CD4-positive, alpha-beta T cell (primary cell): ENCODE measurements at regions not wholly inside any gene's neighbourhood (a gene's known extent, or its start where the extent isn't known, plus 50 kb on each side); places are given as distances from the start of the nearest gene placed in this dataset.

ENCODE experiments used
- ATAC-seq: fragments of 200-7000 bp; cut with Tn5 transposase; one replicate; pipeline ENCODE4 v1.10.0; 2022; ENCODE audit warnings: mild to moderate bottlenecking; ENCODE audit not compliant: poor library complexity
- CTCF ChIA-PET: fragments of 350-600 bp; sonication (Branson Sonifier 250); formaldehyde crosslinking; loops from one replicate; lab custom pipeline; 2021; ENCODE audit warnings: antibody characterized with exemption, inconsistent platforms; lab: Charles Lee
- POLR2A ChIA-PET: fragments of 350-600 bp; sonication (Branson Sonifier 250); formaldehyde crosslinking; loops from one replicate; lab custom pipeline; 2021; ENCODE audit warnings: antibody characterized with exemption, inconsistent platforms; lab: Charles Lee
- DNase-seq, 14 experiments: peaks; one replicate each; pipeline ENCODE4 v3.0.0-alpha.2; 2013 to 2020; ENCODE audit warnings: mixed read lengths in 2 of 14
- H3K27ac ChIP-seq, 2 donors: one replicate each; pipeline versions ENCODE4 v1.5.1 to v1.7.0; 2013; ENCODE audit warnings: low read length in 2 of 2, low read depth in 1 of 2, mild to moderate bottlenecking in 1 of 2
- H3K27me3 ChIP-seq, 2 experiments: 1 replicate in 1 of 2; 2 replicates in 1 of 2; pipeline versions ENCODE4 v1.6.1 to v1.7.0; 2013; ENCODE audit warnings: low read length in 2 of 2, control low read depth in 1 of 2, mild to moderate bottlenecking in 1 of 2, moderate library complexity in 1 of 2; ENCODE audit not compliant: insufficient read depth in 2 of 2, control insufficient read depth in 1 of 2
- H3K36me3 ChIP-seq: one replicate; pipeline ENCODE4 v1.6.1; 2013; ENCODE audit warnings: low read length, control low read depth; ENCODE audit not compliant: insufficient read depth
- H3K4me1 ChIP-seq: one replicate; pipeline ENCODE4 v1.6.1; 2013; ENCODE audit warnings: low read length, control low read depth; ENCODE audit not compliant: insufficient read depth
- H3K4me3 ChIP-seq: one replicate; pipeline ENCODE4 v1.5.1; 2013; ENCODE audit warnings: mild to moderate bottlenecking, low read length, moderate library complexity
- H3K9me3 ChIP-seq, 2 experiments: 1 replicate in 1 of 2; 2 replicates in 1 of 2; pipeline versions ENCODE4 v1.6.1 to v1.7.0; 2013; ENCODE audit warnings: low read length in 2 of 2, mild to moderate bottlenecking in 2 of 2, control low read depth in 1 of 2, moderate library complexity in 1 of 2; ENCODE audit not compliant: control insufficient read depth in 1 of 2, insufficient read depth in 1 of 2
- H3K27ac Mint-ChIP-seq: one replicate; pipeline ENCODE4 v1.8.0; 2020; ENCODE audit warnings: mixed read lengths
- H3K27me3 Mint-ChIP-seq: one replicate; pipeline ENCODE4 v1.8.0; 2021; ENCODE audit warnings: mixed read lengths
- H3K36me3 Mint-ChIP-seq: one replicate; pipeline ENCODE4 v1.8.0; 2021; ENCODE audit warnings: low read depth, mixed read lengths
- H3K4me1 Mint-ChIP-seq: one replicate; pipeline ENCODE4 v1.8.0; 2021; ENCODE audit warnings: low read depth, mixed read lengths
- H3K4me3 Mint-ChIP-seq: one replicate; pipeline ENCODE4 v1.8.0; 2020; ENCODE audit warnings: mild to moderate bottlenecking, mixed read lengths
- H3K9me3 Mint-ChIP-seq: one replicate; pipeline ENCODE4 v1.8.0; 2020; ENCODE audit warnings: mixed read lengths
- intact Hi-C, 2 experiments: fragments of 100-400 bp; cut with DNase I in 1 of 2; cut with micrococcal nuclease in 1 of 2; formaldehyde crosslinking; loops; one replicate each; pipeline versions ENCODE4 v1.15.1 to v1.9.0; 2023 to 2025; cut with DNase I, micrococcal nuclease
- TF ChIP-seq, protein P1 (sequence below): fragments of 200-600 bp; IDR thresholded peaks from one replicate; pipeline ENCODE4 v1.8.0; 2022; ENCODE audit warnings: antibody characterized with exemption, mild to moderate bottlenecking

GRCh38 chr10:128861018-128861901 lies 605.8 kb upstream of the MGMT start:
- ChIA-PET CTCF (no interaction called here), POLR2A (no interaction called here)
- Mint-ChIP-seq H3K27ac (no peak overlapping the region), H3K9me3 (no peaks in the 10 kb centered on the region), H3K27me3 (peaks cover 5% of the 10 kb centered on the region), H3K4me3 (no peak overlapping the region), H3K4me1 (no peaks in the 10 kb centered on the region), H3K36me3 (no peaks in the 10 kb centered on the region)
- H3K27ac ChIP-seq, result no peak overlapping the region
- H3K9me3 ChIP-seq, result peaks cover 0 to 19% of the 10 kb centered on the region in 2 experiments
- ATAC-seq (no peak), DNase-seq (peak in 1 of 14 experiments; percentile 1)
- H3K36me3 ChIP-seq, result no peaks in the 10 kb centered on the region
- no peaks in the 10 kb centered on the region for H3K27me3 ChIP-seq
- TF ChIP-seq, protein P1, sequence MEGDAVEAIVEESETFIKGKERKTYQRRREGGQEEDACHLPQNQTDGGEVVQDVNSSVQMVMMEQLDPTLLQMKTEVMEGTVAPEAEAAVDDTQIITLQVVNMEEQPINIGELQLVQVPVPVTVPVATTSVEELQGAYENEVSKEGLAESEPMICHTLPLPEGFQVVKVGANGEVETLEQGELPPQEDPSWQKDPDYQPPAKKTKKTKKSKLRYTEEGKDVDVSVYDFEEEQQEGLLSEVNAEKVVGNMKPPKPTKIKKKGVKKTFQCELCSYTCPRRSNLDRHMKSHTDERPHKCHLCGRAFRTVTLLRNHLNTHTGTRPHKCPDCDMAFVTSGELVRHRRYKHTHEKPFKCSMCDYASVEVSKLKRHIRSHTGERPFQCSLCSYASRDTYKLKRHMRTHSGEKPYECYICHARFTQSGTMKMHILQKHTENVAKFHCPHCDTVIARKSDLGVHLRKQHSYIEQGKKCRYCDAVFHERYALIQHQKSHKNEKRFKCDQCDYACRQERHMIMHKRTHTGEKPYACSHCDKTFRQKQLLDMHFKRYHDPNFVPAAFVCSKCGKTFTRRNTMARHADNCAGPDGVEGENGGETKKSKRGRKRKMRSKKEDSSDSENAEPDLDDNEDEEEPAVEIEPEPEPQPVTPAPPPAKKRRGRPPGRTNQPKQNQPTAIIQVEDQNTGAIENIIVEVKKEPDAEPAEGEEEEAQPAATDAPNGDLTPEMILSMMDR, result no peak
- H3K4me3 ChIP-seq, result no peak overlapping the region
- H3K4me1 ChIP-seq, result no peaks in the 10 kb centered on the region
- intact Hi-C loops, result no loop called here

GRCh38 chr10:128863411-128863810 lies 603.6 kb upstream of the MGMT start:
- H3K4me3 ChIP-seq, result no peak overlapping the region
- H3K4me1 Mint-ChIP-seq, result no peaks in the 10 kb centered on the region
- no peak overlapping the region for H3K27ac Mint-ChIP-seq
- H3K4me3 Mint-ChIP-seq, result no peak overlapping the region
- ChIA-PET CTCF (no interaction called here), POLR2A (no interaction called here)
- H3K27ac ChIP-seq, result no peak overlapping the region
- TF ChIP-seq, protein P1, result no peak
- H3K27me3 Mint-ChIP-seq, result no peaks in the 10 kb centered on the region
- no peaks in the 10 kb centered on the region for H3K36me3 Mint-ChIP-seq
- no peaks in the 10 kb centered on the region for H3K9me3 Mint-ChIP-seq
- H3K4me1 ChIP-seq, result no peaks in the 10 kb centered on the region
- no peaks in the 10 kb centered on the region for H3K27me3 ChIP-seq
- ATAC-seq (no peak), DNase-seq (no peak)
- H3K36me3 ChIP-seq, result no peaks in the 10 kb centered on the region
- peaks cover 0 to 19% of the 10 kb centered on the region in 2 experiments for H3K9me3 ChIP-seq
- intact Hi-C loops, result no loop called here

DNA sequence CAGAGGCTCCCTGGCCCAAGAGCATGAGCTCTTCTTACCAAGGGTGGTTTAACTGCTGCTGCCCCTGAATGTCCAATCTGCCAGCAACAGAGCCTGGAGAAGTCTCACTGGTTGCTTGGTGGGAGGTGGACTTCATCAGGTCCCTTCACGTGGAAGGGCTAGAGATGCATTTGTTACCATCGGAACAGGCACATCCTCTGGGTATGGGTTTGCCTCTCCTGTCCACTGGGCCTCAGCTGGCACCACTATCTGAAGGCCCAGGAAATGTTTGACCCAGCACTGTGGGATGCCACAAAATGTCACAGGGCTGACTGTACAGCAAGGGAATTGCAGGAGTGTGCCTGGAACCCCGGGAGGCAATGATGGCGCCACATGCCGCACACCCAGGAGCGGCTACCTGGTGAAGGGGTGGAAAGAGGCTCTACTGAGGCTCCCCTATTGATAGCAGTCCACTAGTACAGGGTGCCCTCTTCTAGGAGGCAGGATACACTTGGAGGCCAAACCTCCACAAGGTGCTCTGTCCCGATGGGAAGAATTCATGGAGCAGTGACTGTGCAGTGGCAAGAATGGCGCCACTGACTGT lies 603.1 kb upstream of the MGMT start:
- no peaks in the 10 kb centered on the region for H3K4me1 Mint-ChIP-seq
- no peaks in the 10 kb centered on the region for H3K9me3 Mint-ChIP-seq
- no peaks in the 10 kb centered on the region for H3K27me3 Mint-ChIP-seq
- no peaks in the 10 kb centered on the region for H3K4me1 ChIP-seq
- no peaks in the 10 kb centered on the region for H3K36me3 Mint-ChIP-seq
- no peaks in the 10 kb centered on the region for H3K36me3 ChIP-seq
- TF ChIP-seq, protein P1, result no peak
- DNase-seq (peak in 1 of 14 experiments; percentile 2), ATAC-seq (no peak)
- no peak overlapping the region for H3K27ac ChIP-seq
- ChIA-PET POLR2A (no interaction called here), CTCF (no interaction called here)
- no peak overlapping the region for H3K4me3 ChIP-seq
- H3K9me3 ChIP-seq, result peaks cover 0 to 19% of the 10 kb centered on the region in 2 experiments
- no peak overlapping the region for H3K4me3 Mint-ChIP-seq
- intact Hi-C loops, result no loop called here
- no peaks in the 10 kb centered on the region for H3K27me3 ChIP-seq
- H3K27ac Mint-ChIP-seq, result no peak overlapping the region
